Prostate gland (tissue), 2 donors: ENCODE measurements at regions not wholly inside any gene's neighbourhood (a gene's known extent, or its start where the extent isn't known, plus 50 kb on each side); places are given as distances from the start of the nearest gene placed in this dataset.

ENCODE experiments used
- DNase-seq: peaks from one replicate; pipeline ENCODE4 v3.0.0-alpha.2; 2019; ENCODE audit warnings: low spot score
- H3K27ac ChIP-seq, 2 donors: fragments of 200-600 bp; sonication (generic); 2 replicates each; pipeline ENCODE4 v1.5.1; 2017 to 2019
- H3K27me3 ChIP-seq: fragments of 200-600 bp; sonication (generic); replicated peaks from 2 replicates; pipeline ENCODE4 v1.5.1; 2019; ENCODE audit not compliant: insufficient read depth
- H3K36me3 ChIP-seq, 2 donors: fragments of 200-600 bp; sonication (generic); 1 replicate in 1 of 2; 2 replicates in 1 of 2; pipeline versions ENCODE4 v1.5.1 to v1.8.1; 2017 to 2019
- H3K4me1 ChIP-seq: fragments of 200-600 bp; sonication (generic); replicated peaks from 2 replicates; pipeline ENCODE4 v1.5.1; 2019
- H3K4me3 ChIP-seq, 2 donors: fragments of 200-600 bp; sonication (generic); 2 replicates each; pipeline ENCODE4 v1.5.1; 2017 to 2019
- H3K9me3 ChIP-seq: fragments of 200-600 bp; sonication (generic); 2 replicates; pipeline ENCODE4 v1.5.1; 2017
- CTCF ChIP-seq, 4 experiments: fragments of 200-600 bp in 2 of 4; fragments of 450-650 bp in 2 of 4; sonication (generic) in 2 of 4; IDR thresholded peaks; 1 replicate in 3 of 4; 2 replicates in 1 of 4; pipeline ENCODE4 v1.5.1; 2016 to 2019; ENCODE audit warnings: antibody characterized with exemption in 4 of 4, mild to moderate bottlenecking in 2 of 4, moderate library complexity in 2 of 4
- POLR2A ChIP-seq: fragments of 450-650 bp; IDR thresholded peaks from one replicate; pipeline ENCODE4 v1.6.1; 2016; ENCODE audit warnings: antibody characterized with exemption, mild to moderate bottlenecking
- POLR2AphosphoS5 ChIP-seq: sonication (generic); formaldehyde crosslinking; IDR thresholded peaks from one replicate; pipeline ENCODE4 v1.6.1; 2017; ENCODE audit warnings: antibody characterized with exemption
- WGBS: methylation state at CpG from one replicate; pipeline ENCODE4 v1.1.5; 2018; 5-methylcytosine and 5-hydroxymethylcytosine counted together
- intact Hi-C: fragments of 100-400 bp; cut with DNase I; formaldehyde crosslinking; loops from one replicate; pipeline ENCODE4 v1.14.2; 2022

GRCh38 chr5:34598177-34598794, 57.8 kb upstream of the RAI14 start:
- Histone ChIP-seq H3K27me3 (no peaks in the 10 kb centered on the region), H3K4me1 (no peaks in the 10 kb centered on the region), H3K27ac (no peak overlapping the region), H3K9me3 (no peaks in the 10 kb centered on the region), H3K4me3 (no peak overlapping the region), H3K36me3 (no peaks in the 10 kb centered on the region)
- no peak for DNase-seq
- intact Hi-C loops: no loop called here
- TF ChIP-seq POLR2A (no peak), POLR2AphosphoS5 (peak; percentile 35)
- 33% methylated on average over 5 of the region's 5 CpGs for WGBS

- no peaks in the 10 kb centered on the region for H3K27me3 ChIP-seq
- no peak for DNase-seq
- TF ChIP-seq CTCF (IDR thresholded peaks at IDR 0.05) (no peak), POLR2A (no peak), POLR2AphosphoS5 (no peak)
- H3K36me3 ChIP-seq: no peaks in the 10 kb centered on the region
- intact Hi-C loops: no loop called here
- H3K4me1 ChIP-seq: no peaks in the 10 kb centered on the region
- WGBS: 98% methylated on average over 4 of the region's 4 CpGs
- no peaks in the 10 kb centered on the region for H3K9me3 ChIP-seq
- no peak overlapping the region for H3K27ac ChIP-seq
- H3K4me3 ChIP-seq: no peak overlapping the region
Measured at GRCh38 chr5:34599471-34600117, 56.5 kb upstream of the RAI14 start.

GRCh38 chr5:34600118-34600493, 56.0 kb upstream of the RAI14 start:
- Histone ChIP-seq H3K9me3 (no peaks in the 10 kb centered on the region), H3K4me1 (no peaks in the 10 kb centered on the region), H3K27me3 (no peaks in the 10 kb centered on the region), H3K27ac (no peak overlapping the region), H3K36me3 (no peaks in the 10 kb centered on the region), H3K4me3 (no peak overlapping the region)
- no peak for TF ChIP-seq POLR2AphosphoS5
- intact Hi-C loops: no loop called here
- WGBS: 90% methylated on average over 4 of the region's 4 CpGs
- no peak for DNase-seq

- no peak for DNase-seq
- Histone ChIP-seq H3K36me3 (no peaks in the 10 kb centered on the region), H3K27ac (no peak overlapping the region), H3K4me1 (no peaks in the 10 kb centered on the region), H3K4me3 (no peak overlapping the region), H3K27me3 (no peaks in the 10 kb centered on the region), H3K9me3 (no peaks in the 10 kb centered on the region)
- WGBS: 96% methylated on average over 2 of the region's 2 CpGs
- TF ChIP-seq CTCF (IDR thresholded peaks at IDR 0.05) (no peak), POLR2A (no peak), POLR2AphosphoS5 (no peak)
- intact Hi-C loops: no loop called here
Measured at GRCh38 chr5:34603378-34603777, 52.8 kb upstream of the RAI14 start.

GRCh38 chr5:34604119-34604675, 51.9 kb upstream of the RAI14 start:
- TF ChIP-seq POLR2AphosphoS5: no peak
- TF ChIP-seq POLR2A: no peak
- no peak for TF ChIP-seq CTCF (IDR thresholded peaks at IDR 0.05)
- intact Hi-C loops: no loop called here

GRCh38 chr5:34606101-34606500, 50.0 kb upstream of the RAI14 start:
- 87% methylated on average over 4 of the region's 4 CpGs for WGBS
- intact Hi-C loops: no loop called here

More at GRCh38 chr5:34604119-34604675, 51.9 kb upstream of the RAI14 start:
- Histone ChIP-seq H3K36me3 (no peaks in the 10 kb centered on the region), H3K27me3 (no peaks in the 10 kb centered on the region), H3K9me3 (no peaks in the 10 kb centered on the region), H3K4me1 (no peaks in the 10 kb centered on the region), H3K27ac (no peak overlapping the region), H3K4me3 (no peak overlapping the region)
- 77% methylated on average over 1 of the region's 1 CpG for WGBS
- no peak for DNase-seq

More at GRCh38 chr5:34606101-34606500, 50.0 kb upstream of the RAI14 start:
- no peak for DNase-seq
- no peaks in the 10 kb centered on the region for H3K4me1 ChIP-seq
- TF ChIP-seq POLR2A (no peak), CTCF (IDR thresholded peaks at IDR 0.05) (no peak), POLR2AphosphoS5 (no peak)
- no peak overlapping the region for H3K4me3 ChIP-seq
- H3K36me3 ChIP-seq: no peaks in the 10 kb centered on the region
- H3K27ac ChIP-seq: no peak overlapping the region
- H3K27me3 ChIP-seq: no peaks in the 10 kb centered on the region
- no peaks in the 10 kb centered on the region for H3K9me3 ChIP-seq
